K562 (cell line): ENCODE measurements at regions not wholly inside any gene's neighbourhood (a gene's known extent, or its start where the extent isn't known, plus 50 kb on each side); places are given as distances from the start of the nearest gene placed in this dataset.

ENCODE experiments used
- ATAC-seq: fragments of 200-7000 bp; cut with Tn5 transposase; 3 replicates; pipeline ENCODE4 v1.9.1; 2020; ENCODE audit warnings: moderate library complexity
- BruUV-seq: library from RNA; stranded (reverse); fragments of 400-500 nt; replicated peaks from 2 replicates; lab custom pipeline; 2021; lab: Mats Ljungman, UMichigan
- CTCF ChIA-PET: fragments of 300-600 bp; formaldehyde crosslinking; extraction: SDS; loops from one replicate; lab custom pipeline; 2021; ENCODE audit warnings: low intra/inter-chr PET ratio; lab: Yijun Ruan, JAX
- POLR2A ChIA-PET: fragments of 300-600, 350-650 bp; sonication (Branson Sonifier 250); formaldehyde crosslinking; extraction: SDS; loops from one replicate; lab custom pipeline; 2021; ENCODE audit warnings: antibody characterized with exemption, inconsistent platforms; lab: Yijun Ruan, JAX
- DNase-seq, 4 experiments: peaks; one replicate each; pipeline versions ENCODE4 v3.0.0 to v3.0.0-alpha.2; 2011 to 2018; ENCODE audit warnings: low spot score in 3 of 4, mixed read lengths in 3 of 4; ENCODE audit errors: extremely low read depth in 1 of 4
- FAIRE-seq: peaks from 2 replicates; lab custom pipeline; 2011; peaks lifted over from hg19 to GRCh38; lab: Jason Lieb, UNC
- H2AFZ ChIP-seq: 2 replicates; pipeline ENCODE4 v1.6.0; 2011; ENCODE audit warnings: low read depth, low read length, control low read depth, inconsistent platforms
- H3K27ac ChIP-seq: fragments of 200-600 bp; 3 replicates; pipeline ENCODE4 v1.8.0; 2011; ENCODE audit warnings: low read depth, mild to moderate bottlenecking, control low read depth, inconsistent platforms, low read length, moderate library complexity, mixed read lengths; ENCODE audit errors: extremely low read depth
- H3K27me3 ChIP-seq, 2 experiments: fragments of 300-600 bp in 1 of 2; 2 replicates in 1 of 2; 3 replicates in 1 of 2; pipeline versions ENCODE4 v1.6.0 to v1.8.0; 2011; ENCODE audit warnings: inconsistent platforms in 2 of 2, low read length in 2 of 2, mild to moderate bottlenecking in 1 of 2, mixed read lengths in 1 of 2, moderate library complexity in 1 of 2; ENCODE audit not compliant: control insufficient read depth in 2 of 2, insufficient read depth in 2 of 2
- H3K36me3 ChIP-seq: fragments of 300-600 bp; 3 replicates; pipeline ENCODE4 v1.8.0; 2011; ENCODE audit warnings: mild to moderate bottlenecking, low read length, inconsistent platforms; ENCODE audit not compliant: control insufficient read depth, insufficient read depth
- H3K4me1 ChIP-seq, 2 experiments: fragments of 200-600 bp in 1 of 2; replicated peaks in 1 of 2; 2 replicates in 1 of 2; 3 replicates in 1 of 2; pipeline versions ENCODE4 v1.5.1 to v1.8.0; 2011; ENCODE audit warnings: inconsistent platforms in 2 of 2, low read length in 2 of 2, mild to moderate bottlenecking in 1 of 2, mixed read lengths in 1 of 2, moderate library complexity in 1 of 2; ENCODE audit not compliant: control insufficient read depth in 2 of 2, insufficient read depth in 2 of 2
- H3K4me2 ChIP-seq: 2 replicates; pipeline ENCODE4 v1.6.1; 2011; ENCODE audit warnings: low read length, control low read depth, inconsistent platforms, mixed read lengths; ENCODE audit not compliant: insufficient read depth
- H3K4me3 ChIP-seq: fragments of 200-600 bp; sonication (generic), shearing (Covaris generic); 2 replicates; pipeline ENCODE4 v1.5.1; 2016; ENCODE audit warnings: control low read depth, inconsistent platforms
- H3K79me2 ChIP-seq: fragments of 200-600 bp; 3 replicates; pipeline ENCODE4 v1.8.0; 2011; ENCODE audit warnings: low read length, inconsistent platforms; ENCODE audit not compliant: control insufficient read depth, insufficient read depth
- H3K9ac ChIP-seq, 2 experiments: 2 replicates each; pipeline versions ENCODE4 v1.6.0 to v1.6.1; 2011; ENCODE audit warnings: low read depth in 2 of 2, low read length in 2 of 2, control low read depth in 1 of 2, inconsistent platforms in 1 of 2, mild to moderate bottlenecking in 1 of 2, mixed read lengths in 1 of 2; ENCODE audit not compliant: insufficient read depth in 1 of 2
- H3K9me1 ChIP-seq: one replicate; pipeline ENCODE4 v1.6.0; 2011; ENCODE audit warnings: inconsistent platforms, mild to moderate bottlenecking, low read length, moderate library complexity; ENCODE audit not compliant: control insufficient read depth, insufficient read depth
- H3K9me3 ChIP-seq: replicated peaks from 2 replicates; pipeline ENCODE4 v1.5.1; 2011; ENCODE audit warnings: low read depth, low read length, inconsistent platforms; ENCODE audit not compliant: control insufficient read depth, insufficient read depth
- H4K20me1 ChIP-seq: replicated peaks from 2 replicates; pipeline ENCODE4 v1.6.1; 2011; ENCODE audit warnings: low read length, inconsistent platforms, mixed read lengths; ENCODE audit not compliant: control insufficient read depth, insufficient read depth
- BDP1 ChIP-seq: IDR thresholded peaks from 3 replicates; pipeline ENCODE4 v1.6.1; 2011; ENCODE audit not compliant: insufficient read length, insufficient read depth
- DNMT1 ChIP-seq: fragments of 450-650 bp; IDR thresholded peaks from 2 replicates; pipeline ENCODE4 v1.6.1; 2016; ENCODE audit warnings: antibody characterized with exemption, mild to moderate bottlenecking
- ELF4 ChIP-seq: fragments of 450-650 bp; formaldehyde crosslinking; IDR thresholded peaks from 2 replicates; pipeline ENCODE4 v1.4.0; 2022; ENCODE audit warnings: missing genetic modification characterization
- FOS ChIP-seq: IDR thresholded peaks from 3 replicates; pipeline ENCODE4 v1.6.1; 2011; ENCODE audit not compliant: insufficient read length; ENCODE audit errors: extremely low read depth
- NCOA2 ChIP-seq, 2 experiments: fragments of 450-650 bp; IDR thresholded peaks; 2 replicates each; pipeline ENCODE4 v1.6.1; 2018; ENCODE audit warnings: mild to moderate bottlenecking in 2 of 2, moderate library complexity in 1 of 2; ENCODE audit not compliant: partially characterized antibody in 2 of 2
- NFE2 ChIP-seq: IDR thresholded peaks from 2 replicates; pipeline ENCODE4 v1.6.1; 2014; ENCODE audit warnings: antibody characterized with exemption, low read depth
- PHF21A ChIP-seq: fragments of 450-650 bp; IDR thresholded peaks from 2 replicates; pipeline ENCODE4 v1.6.1; 2017; ENCODE audit warnings: low read depth, borderline replicate concordance
- POLR2B ChIP-seq: fragments of 450-650 bp; IDR thresholded peaks from 2 replicates; pipeline ENCODE4 v1.6.1; 2018; ENCODE audit warnings: low read depth; ENCODE audit not compliant: partially characterized antibody
- POLR2H ChIP-seq: IDR thresholded peaks from 2 replicates; pipeline ENCODE4 v1.6.1; 2016; ENCODE audit warnings: missing genetic modification characterization, low read depth, mild to moderate bottlenecking, control low read depth, missing compliant biosample characterization, moderate library complexity
- RAD21 ChIP-seq, 2 experiments: fragments of 250-450 bp in 1 of 2; fragments of 450-650 bp in 1 of 2; sonication (Bioruptor Pico) in 1 of 2; formaldehyde crosslinking in 1 of 2; IDR thresholded peaks in 1 of 2; conservative IDR thresholded peaks in 1 of 2; 2 replicates each; pipeline versions ENCODE4 v1.4.0 to v1.8.0; 2020 to 2022; ENCODE audit warnings: mild to moderate bottlenecking in 2 of 2, moderate library complexity in 1 of 2
- RBM25 ChIP-seq: fragments of 200-400 bp; formaldehyde crosslinking; IDR thresholded peaks from 2 replicates; pipeline ENCODE4 v1.6.1; 2018; ENCODE audit warnings: low read length, low read depth, moderate library complexity; ENCODE audit not compliant: severe bottlenecking
- SMC3 ChIP-seq: conservative IDR thresholded peaks from 2 replicates; pipeline ENCODE4 v1.6.1; 2011; ENCODE audit warnings: low read depth, low read length, improper control_type of control experiment; ENCODE audit not compliant: insufficient read depth
- TRIM24 ChIP-seq, 2 experiments: fragments of 450-650 bp; IDR thresholded peaks; 2 replicates each; pipeline ENCODE4 v1.6.1; 2016
- ZBTB7A ChIP-seq: IDR thresholded peaks from 2 replicates; pipeline ENCODE4 v1.6.1; 2011; ENCODE audit warnings: low read depth, mild to moderate bottlenecking, low read length, moderate library complexity, borderline replicate concordance; ENCODE audit not compliant: control insufficient read depth
- ZC3H11A ChIP-seq: IDR thresholded peaks from 2 replicates; pipeline ENCODE4 v1.6.1; 2012; ENCODE audit warnings: low read depth, low read length, improper control_type of control experiment
- ZNF140 ChIP-seq: fragments of 250-450 bp; sonication (Bioruptor Pico); IDR thresholded peaks from 2 replicates; pipeline ENCODE4 v1.8.0; 2021; ENCODE audit warnings: moderate library complexity, mild to moderate bottlenecking, inconsistent platforms
- WGBS: fragments of 100-300 bp; shearing (Covaris generic); methylation state at CpG from one replicate; pipeline ENCODE4 v1.1.6; 2016; ENCODE audit warnings: low coverage, mixed read lengths; ENCODE audit not compliant: insufficient coverage; ENCODE audit errors: missing lambda C conversion rate; 5-methylcytosine and 5-hydroxymethylcytosine counted together
- in situ Hi-C: fragments of 300-500 bp; cut with MboI; formaldehyde crosslinking; loops from 4 replicates; pipeline ENCODE4 v1.15.0; 2018; ENCODE audit warnings: inconsistent platforms, mixed read lengths
- intact Hi-C: fragments of 100-400 bp; cut with micrococcal nuclease; formaldehyde crosslinking; loops from 2 replicates; pipeline ENCODE4 v1.14.2; 2022

DNA sequence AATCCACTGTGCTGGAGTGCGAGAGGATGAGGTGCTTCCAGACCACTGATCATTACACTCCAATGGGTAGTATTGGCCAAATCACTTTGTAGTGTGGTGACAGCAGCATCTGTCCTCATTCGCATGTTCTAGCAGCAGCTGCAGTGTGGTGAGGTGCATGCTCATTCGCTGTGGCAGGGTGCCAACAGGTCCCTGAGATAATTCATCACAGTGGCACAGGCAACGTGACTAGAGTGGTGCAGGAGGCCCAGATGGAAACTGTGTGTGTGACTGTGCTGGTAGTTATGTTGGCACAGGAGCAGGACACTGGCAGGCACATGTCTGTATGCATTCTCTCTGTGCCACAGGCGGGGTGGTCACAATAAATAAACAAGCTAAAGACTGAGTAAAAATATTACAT, 329.5 kb upstream of the SYT4 start:
- Histone ChIP-seq H3K27ac (no peak overlapping the region), H3K36me3 (no peaks in the 10 kb centered on the region), H3K9ac (no peak overlapping the region), H3K9me3 (no peaks in the 10 kb centered on the region), H3K27me3 (no peaks in the 10 kb centered on the region), H3K4me1 (no peaks in the 10 kb centered on the region), H3K4me2 (no peak overlapping the region), H2AFZ (no peak overlapping the region), H3K9me1 (no peaks in the 10 kb centered on the region), H3K4me3 (no peak overlapping the region), H3K79me2 (no peaks in the 10 kb centered on the region), H4K20me1 (no peaks in the 10 kb centered on the region)
- intact Hi-C loops (no loop called here), in situ Hi-C loops (no loop called here)
- ChIA-PET POLR2A (no interaction called here), CTCF (no interaction called here)
- DNase-seq (no peak), ATAC-seq (no peak), FAIRE-seq (no peak)
- WGBS = 0% methylated on average over 4 of the region's 5 CpGs
- no TSS peak for BruUV-seq
- TF ChIP-seq FOS = no peak
- TF ChIP-seq NCOA2 (IDR thresholded peaks at IDR 0.05; ENCODE audit: partially characterized antibody in 2 of 2) = no peak
- TF ChIP-seq ZBTB7A = no peak

GRCh38 chr18:43620936-43621335, 343.6 kb upstream of the SYT4 start:
- H3K36me3 ChIP-seq = no peaks in the 10 kb centered on the region
- H3K27me3 ChIP-seq = no peaks in the 10 kb centered on the region
- H3K9me1 ChIP-seq = no peaks in the 10 kb centered on the region
- no peak overlapping the region for H2AFZ ChIP-seq
- H3K79me2 ChIP-seq = no peaks in the 10 kb centered on the region
- H3K4me1 ChIP-seq = no peaks in the 10 kb centered on the region
- ATAC-seq (no peak), FAIRE-seq (peak; percentile 32), DNase-seq (peak in 2 of 4 experiments; percentile 1 to 7)
- H3K9ac ChIP-seq = no peak overlapping the region
- H3K27ac ChIP-seq = no peak overlapping the region
- H4K20me1 ChIP-seq = no peaks in the 10 kb centered on the region
- no TSS peak for BruUV-seq
- 6% methylated on average over 2 of the region's 2 CpGs for WGBS
- ChIA-PET CTCF (interaction anchor here (1.5 kb wide), 1 partner anchor 1765 kb away, joined by 3 read pairs; no protein-coding TSS in a partner anchor), POLR2A (no interaction called here)
- no peak overlapping the region for H3K4me3 ChIP-seq
- intact Hi-C loops = loop anchor here (10.0 kb wide), 2 partner anchors 1594 to 1764 kb away; no protein-coding TSS in a partner anchor
- no peak overlapping the region for H3K4me2 ChIP-seq
- no peaks in the 10 kb centered on the region for H3K9me3 ChIP-seq
- in situ Hi-C loops = no loop called here
- TF ChIP-seq POLR2B = no peak
- TF ChIP-seq BDP1 = no peak
- no peak for TF ChIP-seq RBM25
- no peak for TF ChIP-seq PHF21A
- TF ChIP-seq TRIM24 (IDR thresholded peaks at IDR 0.05) = no peak
- no peak for TF ChIP-seq NFE2
- no peak for TF ChIP-seq ZC3H11A
- TF ChIP-seq SMC3 = 0 out of 2 replicates have a peak, but pooled peaks have one; percentile 9
- TF ChIP-seq ZNF140 = no peak
- TF ChIP-seq ELF4 (CRISPR knock-in tag) = no peak
- TF ChIP-seq POLR2H (tag) = no peak
- TF ChIP-seq RAD21 (CRISPR knock-in tag; conservative IDR thresholded peaks at IDR 0.05 in 1 of 2, IDR thresholded peaks at IDR 0.05 in 1 of 2) = peak; percentile 40 to 59
- no peak for TF ChIP-seq DNMT1
